HG02870 (cell line): ENCODE measurements at regions not wholly inside any gene's neighbourhood (a gene's known extent, or its start where the extent isn't known, plus 50 kb on each side); places are given as distances from the start of the nearest gene placed in this dataset.
"Not testable (repeated sequence)": the region's sequence is repeated elsewhere in the genome, so short reads cannot be mapped to it uniquely, and the experiment has no call there.

Source experiments
- ATAC-seq: cut with Tn5 transposase; IDR thresholded peaks from one replicate; pipeline ENCODE4 v1.9.1; 2021; ENCODE audit warnings: mild to moderate bottlenecking, moderate library complexity; ENCODE audit not compliant: unreplicated experiment

DNA sequence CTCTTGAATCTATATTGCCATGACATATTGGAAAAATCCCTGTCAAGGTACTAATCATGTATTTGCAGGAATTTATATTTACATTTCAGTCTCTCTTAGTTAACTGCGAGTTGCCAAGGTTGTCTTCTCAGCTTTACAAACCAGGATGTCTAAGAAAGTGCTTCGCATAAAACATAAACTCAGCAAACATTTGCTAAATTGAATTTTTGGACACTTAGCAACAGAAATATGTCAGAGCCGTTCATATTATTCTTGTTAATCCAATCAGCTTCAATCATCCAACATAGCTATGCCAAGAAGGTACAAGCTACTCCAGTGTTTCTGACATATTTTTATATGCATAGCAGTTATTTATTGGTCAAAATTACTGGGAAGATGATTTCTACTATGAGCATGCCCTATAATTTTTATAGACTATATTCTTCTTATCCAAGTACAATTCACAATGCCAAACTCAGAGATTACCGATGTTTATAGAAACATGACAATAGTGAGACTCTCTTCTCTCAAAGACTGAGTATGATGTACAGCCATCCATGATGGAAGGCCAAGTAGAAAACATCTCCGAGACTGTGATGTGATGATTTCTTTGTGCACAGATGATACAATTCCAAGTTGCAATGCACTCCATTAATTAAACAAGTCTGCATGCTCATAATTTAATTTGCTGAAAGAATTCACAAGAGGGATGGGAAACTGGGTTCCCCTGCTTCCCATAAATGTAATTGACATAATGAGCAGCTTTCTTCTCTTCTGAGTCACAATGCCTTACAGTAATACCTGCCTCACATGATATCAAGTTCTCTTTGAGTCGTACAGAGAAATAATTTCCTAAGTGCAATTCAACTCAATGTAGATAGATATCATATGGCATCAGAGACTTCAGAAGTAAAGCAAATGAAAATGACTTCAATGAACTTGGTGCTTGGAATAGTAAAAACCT is 776.3 kb downstream of the EFNB2 start:
- ATAC-seq = no peak

DNA sequence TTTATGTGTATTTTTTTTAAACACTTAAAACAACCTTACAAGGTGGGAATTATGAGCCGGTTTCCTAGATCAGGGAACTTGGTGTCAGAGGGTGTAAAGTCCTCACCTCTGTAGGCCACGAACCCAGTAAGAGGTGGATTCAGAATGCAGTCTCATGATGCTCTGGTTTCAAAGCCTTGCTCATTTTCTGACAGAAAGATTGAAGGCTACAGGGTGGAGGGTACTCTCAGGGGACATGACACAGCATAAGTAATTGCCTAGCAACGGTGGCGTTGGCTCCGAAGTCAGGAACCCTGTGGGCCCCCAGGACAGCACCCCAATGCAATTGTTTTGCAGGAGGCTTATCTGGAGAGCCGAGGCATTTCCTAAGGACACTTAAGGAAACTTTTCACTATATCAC is 794.7 kb downstream of the EFNB2 start:
- ATAC-seq = no peak

DNA sequence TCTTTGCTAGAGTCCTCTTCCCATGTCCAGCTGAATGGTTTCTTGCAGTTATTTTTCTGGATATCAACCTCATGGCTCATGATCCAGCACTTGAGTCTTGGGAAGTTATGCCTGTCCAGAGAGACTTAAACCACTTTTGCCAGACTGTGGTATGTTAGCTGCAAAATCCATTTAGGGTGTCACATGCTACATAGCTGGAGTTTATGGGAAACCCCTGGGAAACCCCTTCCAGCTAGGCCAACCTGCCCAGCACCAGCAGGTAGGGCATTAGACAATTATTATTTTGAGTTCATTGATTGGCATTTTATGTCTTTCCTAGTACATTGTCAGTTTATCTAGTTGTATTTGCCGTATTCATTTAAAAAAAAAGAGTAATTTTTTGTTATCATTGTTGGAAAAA is 797.8 kb downstream of the EFNB2 start:
- no peak for ATAC-seq

DNA sequence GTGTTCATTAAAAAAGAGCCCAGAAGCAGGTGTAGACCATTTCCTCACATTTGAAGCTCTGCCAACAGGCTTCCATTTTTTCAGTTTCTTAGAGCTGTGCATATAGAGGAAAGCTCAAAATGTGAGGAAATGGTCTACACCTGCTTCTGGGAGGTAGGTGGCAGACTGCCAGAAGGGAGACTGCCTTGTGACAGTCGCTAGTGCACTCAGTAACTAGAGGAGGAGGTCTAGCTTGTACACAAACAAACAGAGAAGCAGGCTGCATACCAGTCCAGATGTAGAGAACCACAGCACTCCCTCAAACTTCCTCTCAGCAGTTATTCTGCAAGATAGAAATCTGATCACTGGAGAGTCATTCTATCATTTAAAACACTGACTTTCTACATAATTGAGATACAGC is 800.2 kb downstream of the EFNB2 start:
- no peak for ATAC-seq

GRCh38 chr13:105732806-105733529 is 802.5 kb downstream of the EFNB2 start:
- ATAC-seq = no peak

- ATAC-seq = no peak
Observed at GRCh38 chr13:105725887-105726286, 809.6 kb downstream of the EFNB2 start.

DNA sequence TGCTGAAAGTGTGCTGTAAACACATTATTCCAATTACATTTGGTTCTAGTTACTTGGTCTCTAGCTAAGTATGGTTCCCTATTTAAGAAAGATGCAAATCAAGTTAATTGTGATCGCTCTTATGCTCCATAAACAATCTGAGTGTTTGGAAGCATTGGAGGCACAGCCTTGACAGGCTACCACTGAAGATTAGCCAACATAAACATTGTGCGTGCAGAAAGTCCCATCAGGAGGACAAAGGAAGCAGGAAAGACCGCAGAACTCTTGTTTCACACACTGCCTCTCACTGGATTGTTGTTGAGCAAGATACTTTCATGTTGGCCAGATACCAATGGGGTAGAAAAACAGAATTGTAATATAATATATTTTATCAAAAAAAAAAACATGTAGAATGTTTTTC is 814.4 kb downstream of the EFNB2 start:
- no peak for ATAC-seq

- ATAC-seq = no peak
Observed at GRCh38 chr13:105719859-105720258, 815.6 kb downstream of the EFNB2 start.

DNA sequence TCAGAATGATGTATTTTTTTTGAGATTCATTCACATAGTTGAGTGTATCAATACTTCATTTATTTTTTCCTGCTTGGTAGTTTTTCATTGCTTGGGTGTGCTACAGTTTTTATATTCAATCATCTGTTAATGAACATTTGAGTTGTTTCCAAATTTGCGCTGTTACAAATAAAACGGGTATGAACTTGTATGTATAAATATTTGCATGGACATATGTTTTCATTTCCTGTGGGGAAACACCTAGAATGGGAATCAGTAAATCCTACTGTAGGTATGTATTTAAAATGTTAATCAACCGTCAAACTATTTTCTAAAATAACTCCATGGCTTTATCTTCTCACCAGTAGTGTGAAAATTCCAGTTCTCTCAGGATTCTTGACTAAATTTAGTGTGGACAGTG is 826.3 kb downstream of the EFNB2 start:
- no peak for ATAC-seq

DNA sequence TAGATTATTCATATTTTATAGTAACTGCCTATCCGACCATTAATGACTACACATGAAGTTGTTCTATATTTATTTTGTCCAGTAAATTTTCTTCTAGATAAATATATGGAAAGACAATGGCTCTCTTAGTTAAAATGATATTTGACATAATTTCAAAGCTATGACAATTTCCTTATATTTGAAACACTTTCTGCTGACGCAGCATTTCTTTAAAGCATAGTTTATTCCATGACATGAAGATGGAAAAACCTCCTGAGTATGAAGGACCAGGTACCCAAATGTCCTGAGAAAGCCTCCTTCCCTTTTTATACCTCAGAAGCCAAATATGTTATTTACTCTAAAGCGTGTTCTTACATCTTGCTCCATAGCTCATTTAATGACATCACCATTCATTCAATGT is 831.6 kb downstream of the EFNB2 start:
- ATAC-seq = no peak

DNA sequence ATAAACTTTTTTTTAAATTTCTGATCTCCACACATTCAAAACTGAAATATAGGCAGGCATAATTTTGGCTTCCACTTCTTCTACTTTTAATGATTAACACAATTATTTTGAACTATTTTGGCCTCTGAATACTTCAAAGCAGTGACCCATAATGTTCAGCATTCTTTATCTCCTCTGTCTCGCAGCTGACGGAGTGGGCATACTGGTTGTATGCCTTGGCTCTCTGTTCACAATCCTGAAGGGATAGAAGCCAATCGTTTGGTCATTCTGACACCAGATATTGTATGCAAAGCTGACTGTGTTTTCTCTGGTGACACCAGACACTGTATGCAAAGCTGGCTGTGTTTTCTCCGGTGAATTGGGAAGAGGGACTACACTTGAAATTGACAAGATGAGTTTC is 833.0 kb downstream of the EFNB2 start:
- no peak for ATAC-seq

- ATAC-seq = no peak
Observed at GRCh38 chr13:105692769-105693168, 842.7 kb downstream of the EFNB2 start.

DNA sequence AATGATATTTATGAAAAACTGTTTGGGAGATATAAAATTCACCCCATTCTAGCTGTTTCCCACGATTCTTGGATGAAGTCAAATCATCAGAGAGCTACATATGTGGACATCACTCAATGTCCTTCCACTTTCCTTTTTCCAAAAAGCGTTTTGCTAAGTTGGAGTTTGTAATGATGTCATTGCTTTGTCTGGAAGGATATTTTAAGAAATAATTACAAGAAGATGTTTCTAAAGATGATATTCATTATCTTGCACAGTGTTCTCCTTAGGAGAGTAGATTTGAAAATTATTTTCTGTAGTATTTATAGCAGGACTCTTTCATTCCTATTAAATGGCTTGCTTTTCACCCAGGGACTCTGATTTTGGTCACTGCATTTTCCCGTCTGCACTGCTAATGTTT is 851.2 kb downstream of the EFNB2 start:
- ATAC-seq = no peak

DNA sequence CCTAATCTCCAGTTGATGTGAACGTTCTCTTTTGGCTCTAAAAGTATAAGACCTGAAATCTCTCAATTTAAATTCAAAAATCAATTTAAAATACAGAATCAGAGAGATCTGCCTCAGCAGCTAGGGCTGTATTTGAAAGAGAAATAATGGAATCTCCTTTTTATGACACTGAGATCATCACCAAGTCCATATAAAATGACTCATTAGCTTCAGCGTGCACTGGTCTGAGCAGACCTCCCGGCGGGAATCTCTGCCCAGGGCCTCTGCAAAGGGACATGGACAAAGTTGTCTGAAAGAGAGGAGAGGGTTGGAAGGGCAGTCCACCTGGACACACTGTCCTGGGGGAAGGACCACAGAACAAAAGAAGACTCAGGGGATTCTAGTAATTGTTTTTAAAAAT is 855.6 kb downstream of the EFNB2 start:
- no peak for ATAC-seq

GRCh38 chr13:105678072-105678471 is 857.4 kb downstream of the EFNB2 start:
- ATAC-seq = no peak

- ATAC-seq = no peak
Observed at GRCh38 chr13:105672881-105673280, 862.6 kb downstream of the EFNB2 start.

GRCh38 chr13:105671131-105671530 is 864.3 kb downstream of the EFNB2 start:
- ATAC-seq = not testable (repeated sequence)

- ATAC-seq = no peak
Observed at GRCh38 chr13:105670179-105670990, 865.1 kb downstream of the EFNB2 start.

DNA sequence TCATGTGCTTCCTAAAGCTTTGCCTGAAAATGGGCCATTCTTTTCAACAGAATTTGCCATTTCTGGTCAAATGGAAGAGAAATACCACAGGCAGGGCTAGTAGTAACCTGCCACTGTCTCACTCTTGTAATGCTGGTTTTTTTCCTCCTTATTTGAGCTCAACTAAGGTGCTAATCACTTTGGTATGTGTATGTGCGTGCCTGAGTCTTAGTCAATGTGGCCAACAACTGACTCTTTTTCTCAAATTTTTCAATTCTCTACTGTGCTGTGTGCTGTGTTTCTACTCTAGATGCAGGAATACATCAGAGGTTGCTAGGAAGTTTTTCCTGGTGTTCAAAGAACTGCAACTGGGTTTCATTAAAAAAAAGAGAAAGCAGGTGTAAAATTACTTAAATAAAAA is 870.2 kb downstream of the EFNB2 start:
- no peak for ATAC-seq

- no peak for ATAC-seq
Observed at GRCh38 chr13:105663182-105663581, 872.3 kb downstream of the EFNB2 start.

DNA sequence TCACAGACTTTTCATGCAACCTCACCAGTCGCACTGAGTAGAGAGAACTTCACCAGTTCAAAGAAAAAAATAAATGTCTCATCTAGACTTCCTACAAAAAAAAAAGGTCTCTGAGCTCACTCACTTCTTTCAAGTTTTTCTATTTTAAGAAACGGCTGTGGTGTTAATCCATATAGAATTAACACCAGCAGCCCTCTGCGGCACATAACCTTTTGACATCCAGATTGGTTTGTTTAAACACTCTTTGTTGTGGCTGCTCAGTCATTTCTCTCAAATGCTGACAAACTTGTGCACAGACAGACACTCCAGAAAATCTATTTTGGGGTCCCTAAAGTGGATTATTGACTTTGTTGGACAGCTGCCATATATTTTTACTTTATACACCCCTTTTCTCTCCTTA is 874.9 kb downstream of the EFNB2 start:
- no peak for ATAC-seq
